ENCODE measurements at regions not wholly inside any gene's neighbourhood (a gene's known extent, or its start where the extent isn't known, plus 50 kb on each side); places are given as distances from the start of the nearest gene placed in this dataset.

- Histone ChIP-seq H3K27ac (no peak overlapping the region), H3K4me3 (no peak overlapping the region)
- DNase-seq (ENCODE audit: low spot score) = no peak
- no peak for TF ChIP-seq CTCF (IDR thresholded peaks at IDR 0.05)
Measured at GRCh38 chrX:36508042-36508441, 500.1 kb upstream of the FAM47C start.

GRCh38 chrX:36510736-36511135 lies 497.4 kb upstream of the FAM47C start:
- Histone ChIP-seq H3K4me3 (no peak overlapping the region), H3K27ac (no peak overlapping the region)
- TF ChIP-seq CTCF (IDR thresholded peaks at IDR 0.05) = no peak
- no peak for DNase-seq (ENCODE audit: low spot score)

GRCh38 chrX:36528661-36529060 lies 479.5 kb upstream of the FAM47C start:
- no peak for TF ChIP-seq CTCF (IDR thresholded peaks at IDR 0.05)
- DNase-seq (ENCODE audit: low spot score) = no peak
- Histone ChIP-seq H3K27ac (no peak overlapping the region), H3K4me3 (no peak overlapping the region)

GRCh38 chrX:36534900-36535299 lies 473.3 kb upstream of the FAM47C start:
- TF ChIP-seq CTCF (IDR thresholded peaks at IDR 0.05) = no peak
- Histone ChIP-seq H3K4me3 (no peak overlapping the region), H3K27ac (no peak overlapping the region)
- DNase-seq (ENCODE audit: low spot score) = no peak

GRCh38 chrX:36543499-36543898 lies 464.7 kb upstream of the FAM47C start:
- no peak for TF ChIP-seq CTCF (IDR thresholded peaks at IDR 0.05)
- H3K4me3 ChIP-seq = no peak overlapping the region
- no peak for DNase-seq (ENCODE audit: low spot score)
- H3K27ac ChIP-seq = no peak overlapping the region

GRCh38 chrX:36562986-36563385 lies 445.2 kb upstream of the FAM47C start:
- DNase-seq (ENCODE audit: low spot score) = no peak
- TF ChIP-seq CTCF (IDR thresholded peaks at IDR 0.05) = no peak
- no peak overlapping the region for H3K27ac ChIP-seq
- H3K4me3 ChIP-seq = no peak overlapping the region

GRCh38 chrX:36568946-36569345 lies 439.2 kb upstream of the FAM47C start:
- no peak for DNase-seq (ENCODE audit: low spot score)
- Histone ChIP-seq H3K27ac (no peak overlapping the region), H3K4me3 (no peak overlapping the region)
- no peak for TF ChIP-seq CTCF (IDR thresholded peaks at IDR 0.05)

Measured in coronary artery (tissue), 2 donors.